Activated CD8-positive, alpha-beta T cell treated with anti-CD3 and anti-CD28 coated beads for 36 hours (primary cell): ENCODE measurements at regions not wholly inside any gene's neighbourhood (a gene's known extent, or its start where the extent isn't known, plus 50 kb on each side); places are given as distances from the start of the nearest gene placed in this dataset.

Source experiments
- ATAC-seq: fragments of 200-7000 bp; cut with Tn5 transposase; one replicate; pipeline ENCODE4 v1.10.0; 2021; ENCODE audit warnings: mild to moderate bottlenecking, moderate library complexity
- CTCF ChIA-PET: fragments of 350-600 bp; sonication (Branson Sonifier 250); formaldehyde crosslinking; loops from one replicate; lab custom pipeline; 2021; ENCODE audit warnings: antibody characterized with exemption; lab: Charles Lee
- POLR2A ChIA-PET: fragments of 350-600 bp; sonication (Branson Sonifier 250); formaldehyde crosslinking; loops from one replicate; lab custom pipeline; 2021; ENCODE audit warnings: antibody characterized with exemption; lab: Charles Lee
- DNase-seq: peaks from one replicate; pipeline ENCODE4 v3.0.0-alpha.2; 2020
- H3K27ac Mint-ChIP-seq: one replicate; pipeline ENCODE4 v1.8.0; 2021; ENCODE audit warnings: mild to moderate bottlenecking, mixed read lengths
- H3K27me3 Mint-ChIP-seq: one replicate; pipeline ENCODE4 v1.8.0; 2021; ENCODE audit warnings: mixed read lengths
- H3K36me3 Mint-ChIP-seq: one replicate; pipeline ENCODE4 v1.8.0; 2021; ENCODE audit warnings: low read depth, mixed read lengths
- H3K4me1 Mint-ChIP-seq: one replicate; pipeline ENCODE4 v1.8.0; 2021; ENCODE audit warnings: low read depth, mixed read lengths
- H3K4me3 Mint-ChIP-seq: one replicate; pipeline ENCODE4 v1.8.0; 2021; ENCODE audit warnings: mild to moderate bottlenecking, moderate library complexity, mixed read lengths
- H3K9me3 Mint-ChIP-seq: one replicate; pipeline ENCODE4 v1.8.0; 2021; ENCODE audit warnings: mixed read lengths
- intact Hi-C: fragments of 100-400 bp; cut with micrococcal nuclease; formaldehyde crosslinking; loops from one replicate; pipeline ENCODE4 v1.10.0; 2022
- TF ChIP-seq, protein P1 (sequence below): fragments of 200-600 bp; IDR thresholded peaks from one replicate; pipeline ENCODE4 v1.8.0; 2022; ENCODE audit warnings: antibody characterized with exemption, mild to moderate bottlenecking

DNA sequence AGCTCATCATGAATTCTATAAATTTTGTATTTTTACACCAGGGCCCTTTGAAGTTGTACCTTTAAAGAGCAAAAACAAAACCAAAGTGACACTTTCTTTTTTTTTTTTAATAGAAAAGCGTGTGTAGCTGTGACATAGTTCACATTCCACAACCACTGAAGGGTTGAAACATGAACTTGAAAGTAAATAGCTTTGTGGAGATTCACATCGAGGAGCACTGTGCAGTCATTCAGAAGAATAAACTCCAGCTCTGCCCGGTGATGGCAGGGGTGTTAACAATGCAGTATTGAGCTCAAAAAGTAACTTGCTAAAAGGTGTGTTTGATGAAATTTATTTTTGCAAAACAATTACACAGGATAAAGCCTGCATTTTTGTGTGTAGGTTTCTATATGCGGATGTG lies 1166.2 kb downstream of the TBC1D22A start:
- ChIA-PET CTCF (no interaction called here), POLR2A (interaction anchor here (0.6 kb wide), 1 partner anchor 517 kb away, joined by 4 read pairs; no protein-coding TSS in a partner anchor)
- no peak overlapping the region for H3K4me3 Mint-ChIP-seq

GRCh38 chr22:47927648-47928210 lies 1165.3 kb downstream of the TBC1D22A start:
- DNase-seq (no peak), ATAC-seq (no peak)
- no peaks in the 10 kb centered on the region for H3K4me1 Mint-ChIP-seq
- H3K9me3 Mint-ChIP-seq: peaks cover 2% of the 10 kb centered on the region
- intact Hi-C loops: no loop called here
- H3K36me3 Mint-ChIP-seq: no peaks in the 10 kb centered on the region
- H3K27ac Mint-ChIP-seq: no peak overlapping the region
- POLR2A ChIA-PET: interaction anchor here (0.6 kb wide), 1 partner anchor 516 kb away, joined by 4 read pairs; no protein-coding TSS in a partner anchor
- no peak overlapping the region for H3K4me3 Mint-ChIP-seq
- no peaks in the 10 kb centered on the region for H3K27me3 Mint-ChIP-seq
- TF ChIP-seq, protein P1, sequence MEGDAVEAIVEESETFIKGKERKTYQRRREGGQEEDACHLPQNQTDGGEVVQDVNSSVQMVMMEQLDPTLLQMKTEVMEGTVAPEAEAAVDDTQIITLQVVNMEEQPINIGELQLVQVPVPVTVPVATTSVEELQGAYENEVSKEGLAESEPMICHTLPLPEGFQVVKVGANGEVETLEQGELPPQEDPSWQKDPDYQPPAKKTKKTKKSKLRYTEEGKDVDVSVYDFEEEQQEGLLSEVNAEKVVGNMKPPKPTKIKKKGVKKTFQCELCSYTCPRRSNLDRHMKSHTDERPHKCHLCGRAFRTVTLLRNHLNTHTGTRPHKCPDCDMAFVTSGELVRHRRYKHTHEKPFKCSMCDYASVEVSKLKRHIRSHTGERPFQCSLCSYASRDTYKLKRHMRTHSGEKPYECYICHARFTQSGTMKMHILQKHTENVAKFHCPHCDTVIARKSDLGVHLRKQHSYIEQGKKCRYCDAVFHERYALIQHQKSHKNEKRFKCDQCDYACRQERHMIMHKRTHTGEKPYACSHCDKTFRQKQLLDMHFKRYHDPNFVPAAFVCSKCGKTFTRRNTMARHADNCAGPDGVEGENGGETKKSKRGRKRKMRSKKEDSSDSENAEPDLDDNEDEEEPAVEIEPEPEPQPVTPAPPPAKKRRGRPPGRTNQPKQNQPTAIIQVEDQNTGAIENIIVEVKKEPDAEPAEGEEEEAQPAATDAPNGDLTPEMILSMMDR: no peak
- CTCF ChIA-PET: no interaction called here

More for the DNA sequence above, 1166.2 kb downstream of the TBC1D22A start:
- H3K27me3 Mint-ChIP-seq: no peaks in the 10 kb centered on the region
- DNase-seq (no peak), ATAC-seq (no peak)
- no peaks in the 10 kb centered on the region for H3K4me1 Mint-ChIP-seq
- intact Hi-C loops: no loop called here
- TF ChIP-seq, protein P1: no peak
- no peaks in the 10 kb centered on the region for H3K36me3 Mint-ChIP-seq
- peaks cover 2% of the 10 kb centered on the region for H3K9me3 Mint-ChIP-seq
- no peak overlapping the region for H3K27ac Mint-ChIP-seq

GRCh38 chr22:47923011-47923427 lies 1160.6 kb downstream of the TBC1D22A start:
- CTCF ChIA-PET: no interaction called here
- TF ChIP-seq, protein P1: no peak
- no peaks in the 10 kb centered on the region for H3K36me3 Mint-ChIP-seq
- ATAC-seq (no peak), DNase-seq (no peak)
- H3K4me3 Mint-ChIP-seq: no peak overlapping the region
- intact Hi-C loops: no loop called here
- peaks cover 2% of the 10 kb centered on the region for H3K9me3 Mint-ChIP-seq
- no peaks in the 10 kb centered on the region for H3K27me3 Mint-ChIP-seq
- no peaks in the 10 kb centered on the region for H3K4me1 Mint-ChIP-seq
- no peak overlapping the region for H3K27ac Mint-ChIP-seq
- POLR2A ChIA-PET: no interaction called here

DNA sequence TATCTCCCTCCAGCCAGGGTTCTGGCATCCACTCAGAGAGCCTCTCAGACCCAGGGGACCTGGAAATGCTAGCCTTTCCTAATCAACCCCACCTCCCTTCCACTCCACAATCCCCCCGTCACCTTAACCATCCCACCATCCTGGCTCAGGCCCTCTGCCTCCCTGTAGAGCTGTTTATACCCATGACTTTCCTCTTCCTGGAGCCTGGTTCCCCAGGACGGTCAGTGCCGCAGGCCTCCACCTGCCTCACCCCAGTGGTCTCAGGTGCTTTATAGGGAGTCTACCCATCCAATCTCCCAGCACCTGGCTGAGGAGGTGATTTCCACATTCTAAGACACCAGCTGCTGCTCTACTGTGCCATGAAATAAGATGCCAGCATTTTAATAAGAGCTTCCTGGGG lies 1159.5 kb downstream of the TBC1D22A start:
- peaks cover 2% of the 10 kb centered on the region for H3K9me3 Mint-ChIP-seq
- POLR2A ChIA-PET: no interaction called here
- H3K27ac Mint-ChIP-seq: no peak overlapping the region
- no peaks in the 10 kb centered on the region for H3K36me3 Mint-ChIP-seq
- ATAC-seq (no peak), DNase-seq (no peak)
- CTCF ChIA-PET: no interaction called here
- no peaks in the 10 kb centered on the region for H3K4me1 Mint-ChIP-seq
- intact Hi-C loops: no loop called here
- H3K27me3 Mint-ChIP-seq: no peaks in the 10 kb centered on the region
- H3K4me3 Mint-ChIP-seq: no peak overlapping the region
- TF ChIP-seq, protein P1: no peak

DNA sequence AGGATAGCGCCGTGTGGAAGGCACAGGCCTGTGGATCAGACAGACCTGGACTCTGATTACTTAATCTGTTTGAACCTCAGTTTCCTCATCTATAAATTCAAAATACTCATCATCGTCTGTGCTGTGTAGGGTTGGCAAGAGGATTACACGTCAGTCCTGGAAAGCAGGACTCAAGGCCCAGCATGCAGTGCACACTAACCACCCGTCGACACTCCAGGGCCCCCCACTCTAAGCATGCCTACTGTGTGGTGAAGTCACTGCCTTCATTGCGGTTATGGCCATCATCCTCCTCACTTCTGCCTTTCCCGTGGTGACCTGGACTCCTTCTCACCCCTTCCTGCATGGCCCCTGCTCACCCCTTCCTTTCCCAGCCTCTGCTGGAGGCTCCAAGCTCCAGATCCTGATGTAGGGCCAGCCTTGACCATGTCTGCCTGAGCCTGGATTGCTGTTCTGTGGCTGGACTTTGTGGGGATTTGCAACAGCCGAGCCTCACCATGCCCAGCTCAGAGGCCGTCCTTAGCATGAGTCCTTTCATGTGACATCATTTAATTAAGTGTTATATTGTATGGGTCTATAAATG lies 1158.0 kb downstream of the TBC1D22A start:
- H3K9me3 Mint-ChIP-seq: peaks cover 2% of the 10 kb centered on the region
- TF ChIP-seq, protein P1: no peak
- no peak overlapping the region for H3K27ac Mint-ChIP-seq

More for the DNA sequence above, 1158.0 kb downstream of the TBC1D22A start:
- no peak for DNase-seq
- ChIA-PET POLR2A (no interaction called here), CTCF (no interaction called here)
- intact Hi-C loops: no loop called here
- Mint-ChIP-seq H3K4me3 (no peak overlapping the region), H3K36me3 (no peaks in the 10 kb centered on the region), H3K27me3 (no peaks in the 10 kb centered on the region), H3K4me1 (no peaks in the 10 kb centered on the region)
- no peak for ATAC-seq
